ENCODE measurements at regions not wholly inside any gene's neighbourhood (a gene's known extent, or its start where the extent isn't known, plus 50 kb on each side); places are given as distances from the start of the nearest gene placed in this dataset.

DNA sequence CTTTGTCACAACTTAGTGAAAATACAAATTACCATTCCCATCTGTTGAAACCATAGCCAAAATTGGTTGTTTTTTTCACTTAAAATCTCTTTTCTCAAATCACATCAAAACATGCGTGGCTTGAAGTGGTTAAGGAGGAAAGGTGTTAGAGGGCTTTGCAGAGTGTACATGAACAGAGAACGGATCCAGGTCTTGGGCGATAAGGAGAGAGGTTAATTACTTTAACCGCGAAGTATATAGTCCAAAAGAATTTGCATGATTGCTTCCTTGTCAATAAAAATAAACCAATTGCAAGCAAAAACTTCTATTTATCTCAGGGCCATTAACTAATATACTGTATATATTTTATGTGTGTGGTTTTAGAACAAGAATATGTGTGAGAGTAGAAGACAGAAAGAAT is 813.9 kb upstream of the SORCS1 start:
- TF ChIP-seq EZH2phosphoT487 (IDR thresholded peaks at IDR 0.05; ENCODE audit: insufficient read depth, low read depth): no peak
- no peak for TF ChIP-seq EZH2 (IDR thresholded peaks at IDR 0.05; ENCODE audit: insufficient read depth, poor library complexity, severe bottlenecking)

Measured in GM23248 (cell line).